ENCODE measurements at regions not wholly inside any gene's neighbourhood (a gene's known extent, or its start where the extent isn't known, plus 50 kb on each side); places are given as distances from the start of the nearest gene placed in this dataset.
"Not testable (repeated sequence)": the region's sequence is repeated elsewhere in the genome, so short reads cannot be mapped to it uniquely, and the experiment has no call there.

- Histone ChIP-seq H3K9me3 (ENCODE audit: control insufficient read depth, insufficient read depth, low read length) (peaks cover 2% of the 10 kb centered on the region), H3K27ac (ENCODE audit: low read depth, low read length) (no peak overlapping the region), H3K27me3 (ENCODE audit: control insufficient read depth, insufficient read depth, low read length) (no peaks in the 10 kb centered on the region), H3K36me3 (ENCODE audit: control insufficient read depth, insufficient read depth, low read length) (no peaks in the 10 kb centered on the region), H3K4me3 (ENCODE audit: low read depth, low read length) (no peak overlapping the region), H3K4me1 (ENCODE audit: control insufficient read depth, insufficient read depth, low read length) (no peaks in the 10 kb centered on the region)
- DNase-seq (ENCODE audit: low read depth in 4 of 6, low spot score in 6 of 6), result peak in 2 of 6 donors; percentile 54 to 77
- 11% methylated on average over 1 of the region's 2 CpGs for WGBS (ENCODE audit: insufficient coverage)
These were observed 185.2 kb upstream of the CFAP20DC start for GRCh38 chr3:59234884-59235633.

GRCh38 chr3:59230379-59230778 is 180.6 kb upstream of the CFAP20DC start:
- not testable (repeated sequence) for H3K36me3 ChIP-seq (ENCODE audit: control insufficient read depth, insufficient read depth, low read length); H3K9me3 ChIP-seq (ENCODE audit: control insufficient read depth, insufficient read depth, low read length); H3K27me3 ChIP-seq (ENCODE audit: control insufficient read depth, insufficient read depth, low read length); H3K4me1 ChIP-seq (ENCODE audit: control insufficient read depth, insufficient read depth, low read length); H3K27ac ChIP-seq (ENCODE audit: low read depth, low read length); DNase-seq (ENCODE audit: low read depth in 4 of 6, low spot score in 6 of 6); H3K4me3 ChIP-seq (ENCODE audit: low read depth, low read length)
- 88% methylated on average over 2 of the region's 2 CpGs for WGBS (ENCODE audit: insufficient coverage)

DNA sequence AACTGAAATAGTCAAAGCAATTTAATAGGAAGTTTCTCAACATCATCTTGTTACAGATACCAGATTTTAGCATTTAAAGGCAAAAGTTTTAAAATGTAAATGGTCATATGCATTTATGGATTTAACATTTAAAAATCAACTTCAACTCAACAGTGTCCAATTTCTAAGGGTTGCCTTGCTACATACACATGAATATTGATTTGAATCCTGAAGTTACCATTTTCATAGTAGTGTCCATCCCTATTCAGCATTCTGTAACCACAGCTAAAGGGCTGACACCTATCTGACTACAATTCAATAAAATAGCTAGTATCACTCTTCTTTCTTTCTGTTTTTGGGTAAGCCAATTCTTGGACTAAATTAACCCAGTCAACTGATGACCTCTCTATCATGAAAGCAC is 164.0 kb upstream of the CFAP20DC start:
- no peak overlapping the region for H3K4me3 ChIP-seq (ENCODE audit: low read depth, low read length)
- H3K27ac ChIP-seq (ENCODE audit: low read depth, low read length), result no peak overlapping the region
- no peaks in the 10 kb centered on the region for H3K4me1 ChIP-seq (ENCODE audit: control insufficient read depth, insufficient read depth, low read length)
- no peaks in the 10 kb centered on the region for H3K36me3 ChIP-seq (ENCODE audit: control insufficient read depth, insufficient read depth, low read length)
- H3K9me3 ChIP-seq (ENCODE audit: control insufficient read depth, insufficient read depth, low read length), result no peaks in the 10 kb centered on the region
- no peak for DNase-seq (ENCODE audit: low read depth in 4 of 6, low spot score in 6 of 6)
- H3K27me3 ChIP-seq (ENCODE audit: control insufficient read depth, insufficient read depth, low read length), result no peaks in the 10 kb centered on the region

DNA sequence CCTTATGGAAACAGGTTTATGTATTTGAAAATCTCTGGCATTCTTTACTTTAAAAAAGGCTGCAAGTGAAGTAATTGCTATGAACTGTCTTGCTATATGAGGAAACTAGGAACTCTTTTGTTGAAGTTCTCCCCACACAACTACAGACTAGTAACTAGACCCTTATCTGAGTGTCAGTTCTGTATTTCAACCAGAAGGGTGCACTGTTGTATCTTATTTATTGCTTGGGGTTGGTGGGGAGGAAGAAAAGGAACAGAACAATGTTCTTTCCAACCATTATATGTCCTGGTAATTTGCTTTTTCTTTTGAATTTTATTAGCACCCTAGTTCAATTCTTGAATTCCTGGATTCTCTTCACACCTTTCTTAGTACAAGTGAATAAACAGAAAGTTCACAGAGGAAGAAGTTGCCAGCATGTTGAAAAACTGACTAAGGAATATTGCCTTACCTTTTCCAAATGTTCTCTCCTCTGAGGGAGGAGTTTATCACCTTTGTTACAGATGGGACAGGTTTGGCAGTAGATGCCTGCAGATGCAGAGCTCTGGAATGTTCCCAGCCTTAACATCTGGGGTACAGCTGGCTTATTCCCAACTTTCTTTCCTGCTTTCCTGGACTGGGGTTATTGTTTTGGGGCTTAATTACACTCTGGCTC is 162.4 kb upstream of the CFAP20DC start:
- no peak overlapping the region for H3K4me3 ChIP-seq (ENCODE audit: low read depth, low read length)
- H3K36me3 ChIP-seq (ENCODE audit: control insufficient read depth, insufficient read depth, low read length), result no peaks in the 10 kb centered on the region
- no peaks in the 10 kb centered on the region for H3K4me1 ChIP-seq (ENCODE audit: control insufficient read depth, insufficient read depth, low read length)
- H3K27me3 ChIP-seq (ENCODE audit: control insufficient read depth, insufficient read depth, low read length), result no peaks in the 10 kb centered on the region
- no peaks in the 10 kb centered on the region for H3K9me3 ChIP-seq (ENCODE audit: control insufficient read depth, insufficient read depth, low read length)
- DNase-seq (ENCODE audit: low read depth in 4 of 6, low spot score in 6 of 6), result peak; percentile 42 to 93 (median 46)
- no peak overlapping the region for H3K27ac ChIP-seq (ENCODE audit: low read depth, low read length)

- DNase-seq (ENCODE audit: low read depth in 4 of 6, low spot score in 6 of 6), result no peak
- H3K4me1 ChIP-seq (ENCODE audit: control insufficient read depth, insufficient read depth, low read length), result no peaks in the 10 kb centered on the region
- H3K4me3 ChIP-seq (ENCODE audit: low read depth, low read length), result no peak overlapping the region
- no peaks in the 10 kb centered on the region for H3K27me3 ChIP-seq (ENCODE audit: control insufficient read depth, insufficient read depth, low read length)
- no peaks in the 10 kb centered on the region for H3K9me3 ChIP-seq (ENCODE audit: control insufficient read depth, insufficient read depth, low read length)
- no peaks in the 10 kb centered on the region for H3K36me3 ChIP-seq (ENCODE audit: control insufficient read depth, insufficient read depth, low read length)
- H3K27ac ChIP-seq (ENCODE audit: low read depth, low read length), result no peak overlapping the region
- no CpG with 5 or more reads among the region's 2 CpGs for WGBS (ENCODE audit: insufficient coverage)
These were observed 160.4 kb upstream of the CFAP20DC start for GRCh38 chr3:59210260-59210659.

GRCh38 chr3:59192473-59192872 is 142.6 kb upstream of the CFAP20DC start:
- no peak overlapping the region for H3K4me3 ChIP-seq (ENCODE audit: low read depth, low read length)
- no peak overlapping the region for H3K27ac ChIP-seq (ENCODE audit: low read depth, low read length)
- no peaks in the 10 kb centered on the region for H3K4me1 ChIP-seq (ENCODE audit: control insufficient read depth, insufficient read depth, low read length)
- no peaks in the 10 kb centered on the region for H3K9me3 ChIP-seq (ENCODE audit: control insufficient read depth, insufficient read depth, low read length)
- no peaks in the 10 kb centered on the region for H3K27me3 ChIP-seq (ENCODE audit: control insufficient read depth, insufficient read depth, low read length)
- no peaks in the 10 kb centered on the region for H3K36me3 ChIP-seq (ENCODE audit: control insufficient read depth, insufficient read depth, low read length)
- no peak for DNase-seq (ENCODE audit: low read depth in 4 of 6, low spot score in 6 of 6)

DNA sequence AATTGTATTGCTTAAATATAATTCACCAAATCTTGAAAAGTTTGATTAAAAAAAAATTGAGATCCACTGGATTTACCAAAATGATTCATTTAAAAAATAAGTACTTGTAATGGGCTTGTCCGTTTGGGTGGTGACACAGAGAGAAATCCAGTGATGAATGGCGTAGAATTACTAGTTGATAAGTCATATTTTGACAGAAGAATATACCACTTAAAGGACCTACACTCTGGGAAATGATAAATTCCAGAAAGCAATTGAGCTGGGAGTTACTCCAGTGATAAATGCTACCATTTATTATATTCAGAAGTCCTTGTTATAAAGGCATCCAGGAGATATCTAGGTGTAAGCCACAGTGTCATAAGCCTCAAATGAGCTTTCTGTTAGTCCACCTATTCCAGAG is 141.8 kb upstream of the CFAP20DC start:
- no peaks in the 10 kb centered on the region for H3K36me3 ChIP-seq (ENCODE audit: control insufficient read depth, insufficient read depth, low read length)
- DNase-seq (ENCODE audit: low read depth in 4 of 6, low spot score in 6 of 6), result peak in 1 of 6 donors; percentile 10
- WGBS (ENCODE audit: insufficient coverage), result no CpG with 5 or more reads among the region's 2 CpGs
- no peaks in the 10 kb centered on the region for H3K4me1 ChIP-seq (ENCODE audit: control insufficient read depth, insufficient read depth, low read length)
- H3K4me3 ChIP-seq (ENCODE audit: low read depth, low read length), result no peak overlapping the region
- no peaks in the 10 kb centered on the region for H3K9me3 ChIP-seq (ENCODE audit: control insufficient read depth, insufficient read depth, low read length)
- no peaks in the 10 kb centered on the region for H3K27me3 ChIP-seq (ENCODE audit: control insufficient read depth, insufficient read depth, low read length)
- H3K27ac ChIP-seq (ENCODE audit: low read depth, low read length), result no peak overlapping the region

- H3K4me1 ChIP-seq (ENCODE audit: control insufficient read depth, insufficient read depth, low read length), result no peaks in the 10 kb centered on the region
- H3K4me3 ChIP-seq (ENCODE audit: low read depth, low read length), result no peak overlapping the region
- H3K27me3 ChIP-seq (ENCODE audit: control insufficient read depth, insufficient read depth, low read length), result no peaks in the 10 kb centered on the region
- WGBS (ENCODE audit: insufficient coverage), result 90% methylated on average over 2 of the region's 5 CpGs
- no peak overlapping the region for H3K27ac ChIP-seq (ENCODE audit: low read depth, low read length)
- DNase-seq (ENCODE audit: low read depth in 4 of 6, low spot score in 6 of 6), result no peak
- no peaks in the 10 kb centered on the region for H3K36me3 ChIP-seq (ENCODE audit: control insufficient read depth, insufficient read depth, low read length)
- no peaks in the 10 kb centered on the region for H3K9me3 ChIP-seq (ENCODE audit: control insufficient read depth, insufficient read depth, low read length)
These were observed 140.1 kb upstream of the CFAP20DC start for GRCh38 chr3:59189939-59190338.

- Histone ChIP-seq H3K27me3 (ENCODE audit: control insufficient read depth, insufficient read depth, low read length) (no peaks in the 10 kb centered on the region), H3K27ac (ENCODE audit: low read depth, low read length) (no peak overlapping the region), H3K36me3 (ENCODE audit: control insufficient read depth, insufficient read depth, low read length) (no peaks in the 10 kb centered on the region), H3K4me1 (ENCODE audit: control insufficient read depth, insufficient read depth, low read length) (no peaks in the 10 kb centered on the region), H3K9me3 (ENCODE audit: control insufficient read depth, insufficient read depth, low read length) (no peaks in the 10 kb centered on the region), H3K4me3 (ENCODE audit: low read depth, low read length) (no peak overlapping the region)
- no peak for DNase-seq (ENCODE audit: low read depth in 4 of 6, low spot score in 6 of 6)
- WGBS (ENCODE audit: insufficient coverage), result 89% methylated on average over 3 of the region's 4 CpGs
These were observed 139.7 kb upstream of the CFAP20DC start for GRCh38 chr3:59189526-59189925.

GRCh38 chr3:59186725-59187124 is 136.9 kb upstream of the CFAP20DC start:
- Histone ChIP-seq H3K27ac (ENCODE audit: low read depth, low read length) (no peak overlapping the region), H3K4me3 (ENCODE audit: low read depth, low read length) (no peak overlapping the region), H3K27me3 (ENCODE audit: control insufficient read depth, insufficient read depth, low read length) (no peaks in the 10 kb centered on the region), H3K36me3 (ENCODE audit: control insufficient read depth, insufficient read depth, low read length) (no peaks in the 10 kb centered on the region), H3K9me3 (ENCODE audit: control insufficient read depth, insufficient read depth, low read length) (no peaks in the 10 kb centered on the region), H3K4me1 (ENCODE audit: control insufficient read depth, insufficient read depth, low read length) (no peaks in the 10 kb centered on the region)
- no peak for DNase-seq (ENCODE audit: low read depth in 4 of 6, low spot score in 6 of 6)
- no CpG with 5 or more reads among the region's 1 CpG for WGBS (ENCODE audit: insufficient coverage)

All from spinal cord (tissue), 9 donors.